ENCODE measurements at regions not wholly inside any gene's neighbourhood (a gene's known extent, or its start where the extent isn't known, plus 50 kb on each side); places are given as distances from the start of the nearest gene placed in this dataset.

DNA sequence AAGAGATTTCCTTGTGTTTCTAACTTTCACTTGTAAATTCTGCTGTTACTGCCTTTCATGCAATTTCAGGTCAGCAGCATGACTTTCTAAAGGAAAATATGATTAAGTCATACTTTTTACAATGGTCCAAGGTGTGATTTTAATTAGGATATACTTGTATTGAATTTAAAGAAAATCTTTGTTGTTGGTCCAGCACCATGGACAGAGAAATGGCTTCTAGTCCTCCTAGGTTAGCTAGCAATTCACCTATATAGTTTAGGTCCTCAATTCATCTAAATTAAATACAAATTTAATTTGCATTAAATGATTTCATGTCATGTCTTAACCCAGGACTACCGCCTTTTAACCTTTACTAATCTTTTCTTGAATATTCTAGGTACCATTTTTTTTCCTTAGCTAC lies 304.9 kb upstream of the RPS6KA3 start:
- TF ChIP-seq, protein P1, sequence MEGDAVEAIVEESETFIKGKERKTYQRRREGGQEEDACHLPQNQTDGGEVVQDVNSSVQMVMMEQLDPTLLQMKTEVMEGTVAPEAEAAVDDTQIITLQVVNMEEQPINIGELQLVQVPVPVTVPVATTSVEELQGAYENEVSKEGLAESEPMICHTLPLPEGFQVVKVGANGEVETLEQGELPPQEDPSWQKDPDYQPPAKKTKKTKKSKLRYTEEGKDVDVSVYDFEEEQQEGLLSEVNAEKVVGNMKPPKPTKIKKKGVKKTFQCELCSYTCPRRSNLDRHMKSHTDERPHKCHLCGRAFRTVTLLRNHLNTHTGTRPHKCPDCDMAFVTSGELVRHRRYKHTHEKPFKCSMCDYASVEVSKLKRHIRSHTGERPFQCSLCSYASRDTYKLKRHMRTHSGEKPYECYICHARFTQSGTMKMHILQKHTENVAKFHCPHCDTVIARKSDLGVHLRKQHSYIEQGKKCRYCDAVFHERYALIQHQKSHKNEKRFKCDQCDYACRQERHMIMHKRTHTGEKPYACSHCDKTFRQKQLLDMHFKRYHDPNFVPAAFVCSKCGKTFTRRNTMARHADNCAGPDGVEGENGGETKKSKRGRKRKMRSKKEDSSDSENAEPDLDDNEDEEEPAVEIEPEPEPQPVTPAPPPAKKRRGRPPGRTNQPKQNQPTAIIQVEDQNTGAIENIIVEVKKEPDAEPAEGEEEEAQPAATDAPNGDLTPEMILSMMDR (IDR thresholded peaks at IDR 0.05 in 8 of 11, conservative IDR thresholded peaks at IDR 0.05 in 3 of 11), result no peak
- TF ChIP-seq POLR2A (IDR thresholded peaks at IDR 0.05) (no peak), POLR2AphosphoS5 (IDR thresholded peaks at IDR 0.05) (no peak)

Measured in spleen (tissue), 7 donors.